Muscle of arm (tissue), 1 donor: ENCODE measurements at regions not wholly inside any gene's neighbourhood (a gene's known extent, or its start where the extent isn't known, plus 50 kb on each side); places are given as distances from the start of the nearest gene placed in this dataset.

Experiments
- DNase-seq: peaks from one replicate; pipeline ENCODE4 v3.0.0-alpha.2; 2013

DNA sequence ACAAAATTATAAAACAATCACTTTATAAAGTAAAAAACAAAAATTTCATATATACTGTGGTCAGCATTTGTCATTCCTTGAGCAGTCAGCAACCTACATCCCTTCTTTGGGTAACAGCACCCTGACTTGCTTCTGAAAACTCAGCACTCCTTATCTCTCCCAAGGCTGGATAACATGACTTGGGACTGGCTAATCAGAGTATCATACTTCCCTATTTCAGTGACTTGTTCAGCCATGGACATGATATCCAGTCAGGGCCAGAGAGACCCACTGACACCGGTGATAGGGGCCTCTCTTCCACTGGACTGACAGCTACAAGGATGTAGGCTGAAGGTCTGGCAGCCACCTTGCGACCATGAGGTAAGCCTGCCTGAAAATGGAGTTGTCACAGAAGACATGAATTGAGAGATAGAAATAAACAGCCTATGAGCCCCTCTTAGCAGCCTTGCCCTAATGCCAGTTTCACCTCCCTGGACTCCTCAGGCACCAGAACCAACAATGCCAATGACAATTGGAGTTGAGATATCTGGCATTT lies 84.4 kb upstream of the NEBL start:
- no peak for DNase-seq

DNA sequence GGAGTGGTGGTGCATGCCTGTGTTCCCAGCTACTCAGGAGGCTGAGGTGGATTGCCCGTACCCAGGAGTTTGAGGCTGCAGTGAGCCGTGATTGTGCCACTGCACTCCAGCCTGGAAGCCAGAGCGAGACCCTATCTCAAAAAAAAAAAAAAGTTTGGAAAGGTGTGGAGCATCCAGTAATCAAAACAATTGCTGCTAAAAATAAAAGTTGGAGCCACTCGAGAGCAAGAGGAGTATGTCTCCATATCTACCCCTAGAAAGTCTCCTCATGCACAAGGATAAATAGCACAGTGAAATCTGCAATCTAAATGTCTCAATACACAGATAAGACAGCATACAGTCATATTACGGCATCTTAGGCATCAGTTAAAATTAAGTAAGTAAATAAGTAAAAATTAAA lies 81.5 kb upstream of the NEBL start:
- no peak for DNase-seq

DNA sequence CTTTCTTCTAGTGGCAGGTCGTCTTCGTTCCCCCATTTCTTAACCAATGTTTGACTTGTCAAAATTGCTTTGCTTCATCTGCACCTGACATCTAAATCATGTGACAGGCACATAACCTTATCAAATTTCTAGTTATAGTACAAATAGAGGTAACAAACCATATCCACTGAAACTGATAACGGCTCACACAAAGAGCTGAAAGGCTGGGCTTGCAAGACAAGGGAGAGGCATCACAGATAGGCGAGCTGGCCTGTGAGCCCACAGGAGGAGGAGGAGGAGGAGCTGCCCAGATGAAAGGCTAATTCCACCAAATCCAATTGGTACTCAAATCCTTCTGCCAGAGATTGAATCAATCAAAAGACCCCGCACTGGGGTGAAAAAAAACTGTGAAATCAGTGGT lies 80.2 kb upstream of the NEBL start:
- no peak for DNase-seq

DNA sequence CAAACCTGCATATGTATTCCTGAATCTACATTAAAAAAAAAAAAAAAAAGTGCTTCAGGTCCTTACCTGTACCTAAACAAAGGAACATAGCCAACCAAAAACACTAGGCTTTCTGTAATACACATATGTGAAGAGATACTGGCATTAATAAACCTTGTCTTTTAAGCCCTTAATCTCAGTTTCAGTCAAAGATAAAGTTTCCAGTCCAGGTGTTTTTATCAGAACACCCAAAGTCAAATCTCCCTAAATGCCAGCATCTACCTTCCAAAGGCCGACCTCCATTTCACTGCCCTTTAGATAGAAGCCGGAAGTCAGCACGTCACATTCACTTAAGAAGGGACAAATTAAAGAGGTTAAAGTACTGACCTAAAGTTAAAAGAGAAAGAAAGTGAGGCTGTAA lies 79.8 kb upstream of the NEBL start:
- no peak for DNase-seq

DNA sequence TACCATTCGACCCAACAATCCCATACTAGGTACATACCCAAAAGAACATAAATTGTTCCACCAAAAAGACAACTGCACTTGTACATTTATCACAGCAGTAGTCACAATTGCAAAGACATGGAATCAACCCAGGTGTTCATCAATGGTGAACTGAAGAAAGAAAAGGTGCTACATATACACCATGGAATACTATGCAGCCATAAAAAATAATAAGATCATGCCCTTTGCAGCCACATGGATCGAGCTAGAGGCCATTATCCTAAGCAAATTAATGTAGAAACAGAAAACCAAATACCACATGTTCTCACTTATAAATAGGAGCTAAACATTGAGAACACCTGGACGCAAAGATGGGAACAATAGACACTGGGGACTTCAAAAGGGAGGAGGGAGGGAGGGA lies 79.3 kb upstream of the NEBL start:
- DNase-seq = no peak

DNA sequence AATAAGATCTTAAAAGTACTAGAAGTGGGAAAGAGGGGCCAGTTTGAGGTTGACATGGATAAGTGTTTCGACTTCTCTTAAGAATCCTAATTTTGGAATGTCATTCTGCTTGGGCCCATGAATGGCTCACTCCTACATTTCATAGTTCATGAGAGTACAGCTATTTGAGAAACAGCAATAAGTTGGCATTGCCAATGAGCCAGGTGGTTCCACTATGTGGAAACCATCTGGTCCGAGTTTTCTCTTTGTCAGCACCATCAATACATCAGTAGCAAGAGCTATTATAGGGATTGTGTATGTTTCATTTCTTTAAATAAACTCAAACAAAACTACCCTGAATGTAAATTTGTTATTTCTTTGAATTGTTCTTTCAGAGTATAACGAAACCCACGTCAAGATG lies 78.1 kb upstream of the NEBL start:
- DNase-seq = no peak

DNA sequence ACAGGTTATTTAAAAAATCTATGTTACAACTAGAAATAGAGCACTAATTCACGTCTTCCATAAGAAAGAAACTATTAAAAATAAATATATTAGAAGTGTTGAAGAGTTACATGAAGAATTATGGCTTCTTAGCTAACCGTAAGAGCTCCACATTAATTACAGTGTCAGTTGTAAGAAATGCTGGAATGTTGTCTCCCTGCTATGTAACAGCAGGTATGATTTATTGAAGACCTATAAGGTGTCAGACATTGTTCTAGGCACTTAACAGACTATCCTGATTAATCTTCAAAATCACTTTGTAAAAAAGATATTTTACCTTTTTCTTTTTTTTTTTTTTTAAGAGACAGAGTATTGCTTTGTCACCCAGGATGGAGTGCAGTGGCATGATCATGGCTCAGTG lies 75.8 kb upstream of the NEBL start:
- no peak for DNase-seq

DNA sequence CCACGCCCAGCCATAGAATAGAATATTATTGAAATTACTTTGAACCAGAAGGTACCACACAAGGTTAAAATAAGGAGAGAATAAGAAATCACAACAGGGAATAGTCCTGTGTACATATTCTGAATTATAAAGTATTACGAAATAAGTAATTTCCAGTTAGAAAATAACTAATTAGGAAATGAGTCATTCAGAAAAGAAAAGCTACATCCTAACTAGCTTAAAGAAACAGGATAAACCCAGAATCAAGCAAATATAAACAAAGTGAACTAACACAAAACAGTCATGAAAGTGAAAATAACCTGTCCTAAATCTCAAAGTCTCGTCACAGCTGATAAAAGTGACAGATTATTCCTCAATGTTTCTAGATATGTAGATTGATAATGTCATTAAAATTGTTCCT lies 74.8 kb upstream of the NEBL start:
- no peak for DNase-seq

DNA sequence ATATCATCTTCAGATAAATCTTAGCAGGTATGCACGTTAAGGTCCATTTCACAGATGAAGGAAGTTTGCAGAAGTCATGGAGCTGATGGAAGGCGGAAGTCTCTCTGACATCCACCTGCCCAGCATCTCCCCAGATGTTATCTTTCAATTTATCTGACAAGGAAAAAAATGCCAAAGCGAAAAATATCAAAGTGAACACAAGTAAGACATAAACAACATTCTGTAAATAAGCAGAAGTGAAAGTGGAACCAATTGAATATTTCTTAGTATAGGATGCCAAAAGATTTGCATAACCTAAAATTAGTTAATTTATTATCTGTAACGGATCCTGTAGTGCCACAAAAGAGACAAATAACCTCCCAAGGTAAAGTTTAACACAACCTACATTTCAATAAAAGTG lies 73.6 kb upstream of the NEBL start:
- DNase-seq = no peak

DNA sequence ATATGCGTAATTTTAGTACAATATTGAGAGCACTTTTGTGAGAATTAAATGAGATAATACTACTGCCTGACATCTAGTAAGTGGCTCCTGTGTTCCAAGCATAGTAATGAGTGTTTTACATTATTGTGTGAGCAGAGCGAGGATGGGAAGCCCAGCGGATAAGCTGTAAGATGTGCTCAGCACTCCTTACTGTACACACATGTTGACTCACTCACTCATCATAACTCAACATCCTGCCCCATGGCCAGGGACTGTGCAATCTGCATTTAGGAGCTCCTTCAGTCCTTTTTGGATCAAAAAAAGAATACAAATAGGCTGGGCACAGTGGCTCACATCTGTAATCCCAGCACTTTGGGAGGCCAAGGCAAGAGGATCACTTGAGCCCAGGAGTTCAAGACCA lies 72.9 kb upstream of the NEBL start:
- no peak for DNase-seq

DNA sequence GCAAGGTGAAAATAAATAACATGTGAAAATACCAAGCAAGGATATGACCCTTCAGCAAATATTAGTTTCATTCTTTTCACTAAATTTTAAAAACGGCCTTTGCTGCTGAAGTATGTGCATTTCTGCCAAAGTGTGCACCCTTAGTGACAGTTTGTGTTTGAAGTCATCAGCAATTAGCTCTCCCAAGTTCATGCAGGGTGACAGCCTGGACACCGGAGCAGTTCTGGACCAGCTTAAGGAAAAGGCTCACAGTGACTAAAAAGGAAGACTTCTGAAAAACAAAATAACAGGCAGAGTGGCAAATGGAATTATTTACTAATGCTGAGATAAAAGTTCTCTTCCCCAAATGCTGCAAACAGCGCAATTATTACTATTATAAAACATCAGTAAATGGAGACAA lies 69.3 kb upstream of the NEBL start:
- no peak for DNase-seq

DNA sequence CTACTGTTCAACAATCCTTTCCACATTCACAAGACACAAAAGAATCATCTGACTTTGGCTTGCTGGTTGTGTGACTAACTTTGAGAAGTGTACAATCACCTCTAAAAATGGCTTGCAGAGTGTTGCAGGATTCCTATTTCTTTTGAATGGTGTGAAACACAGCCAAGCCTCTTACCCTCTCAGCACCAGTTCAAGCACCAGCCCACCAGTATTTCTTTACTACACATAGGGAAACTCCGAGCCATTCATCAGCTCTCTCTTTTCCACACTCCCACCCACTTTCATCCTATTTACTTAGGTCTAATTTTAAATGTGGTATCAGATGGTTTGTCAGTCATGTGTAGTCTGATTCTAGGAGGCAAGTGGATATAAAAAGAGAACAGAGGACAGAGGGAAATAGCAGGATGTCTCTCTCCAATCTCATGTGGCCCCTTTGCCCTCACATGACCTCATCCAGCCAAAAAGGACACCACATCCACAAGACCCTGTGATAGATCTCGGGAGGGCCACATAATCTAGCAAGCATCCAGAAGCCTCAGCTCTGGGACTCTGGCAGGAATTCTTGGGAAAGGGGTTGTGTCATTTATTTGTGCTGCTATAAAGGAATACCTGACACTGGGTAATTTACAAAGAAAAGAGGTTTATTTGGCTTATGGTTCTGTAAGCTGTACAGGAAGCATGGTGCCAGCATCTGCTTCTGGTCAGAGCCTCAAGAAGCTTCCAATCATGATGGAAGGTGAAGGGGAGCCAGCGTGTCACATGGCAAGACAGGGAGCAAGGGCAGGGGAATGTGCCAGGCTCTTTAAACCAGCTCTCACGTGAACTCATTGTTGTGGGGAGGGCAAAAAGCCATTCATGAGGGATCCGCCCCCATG lies 66.8 kb upstream of the NEBL start:
- DNase-seq = no peak

DNA sequence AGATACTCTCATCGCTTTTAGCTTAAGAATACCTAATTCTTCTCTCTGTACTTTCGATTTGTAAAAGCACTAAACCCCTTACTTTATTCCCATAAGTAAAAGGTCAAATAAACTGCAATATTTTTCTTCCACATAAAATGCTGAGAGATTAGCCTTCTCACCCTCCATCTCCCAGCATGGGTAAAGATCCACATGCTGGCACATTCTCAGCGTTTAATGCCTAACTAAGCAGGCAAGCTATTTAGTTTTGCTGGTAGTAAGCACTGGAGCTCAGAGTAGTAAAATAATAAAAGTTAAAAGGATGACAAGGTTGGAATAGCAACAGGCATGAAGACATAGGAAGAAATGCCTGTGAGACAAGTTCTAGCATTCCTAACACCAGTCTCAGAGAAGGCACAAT lies 65.9 kb upstream of the NEBL start:
- DNase-seq = no peak

DNA sequence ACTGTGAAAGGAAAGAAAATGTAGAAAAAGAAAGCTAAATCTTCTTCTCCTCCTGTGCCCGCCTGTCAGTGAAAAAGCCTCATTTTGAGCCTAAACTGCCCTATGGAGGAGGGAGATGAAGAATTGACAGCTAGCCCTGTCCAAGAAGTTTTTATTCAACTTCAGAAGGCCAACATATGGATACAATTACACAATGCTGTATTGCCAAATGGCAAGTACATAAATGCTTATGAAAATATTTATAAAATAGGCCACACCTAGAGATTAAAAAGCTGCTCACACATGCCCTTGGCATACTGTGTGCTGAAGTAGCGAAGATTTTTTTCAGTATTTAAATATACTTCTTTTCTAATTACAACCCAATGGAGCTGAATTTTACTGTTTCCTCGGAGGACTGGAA lies 65.1 kb upstream of the NEBL start:
- peak; percentile 17 for DNase-seq

DNA sequence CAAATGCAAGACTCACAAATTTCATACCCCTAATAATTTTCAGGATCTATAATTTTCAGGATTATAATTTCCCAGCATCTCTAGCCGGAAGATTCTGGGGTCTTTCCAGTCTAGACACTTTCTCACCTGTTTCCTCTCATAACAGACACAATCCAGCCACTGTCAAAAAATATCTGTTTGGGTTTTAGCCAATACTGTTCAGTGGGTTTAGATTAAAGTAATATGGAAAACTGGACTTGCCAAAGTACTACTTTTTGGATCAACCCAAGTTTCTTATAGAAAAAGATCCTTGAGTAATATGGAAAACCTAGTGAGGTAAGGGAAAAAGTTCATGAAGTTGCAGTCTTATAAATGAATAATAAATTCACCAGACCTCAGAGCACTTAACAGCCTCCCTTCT lies 62.1 kb upstream of the NEBL start:
- DNase-seq = peak; percentile 32

DNA sequence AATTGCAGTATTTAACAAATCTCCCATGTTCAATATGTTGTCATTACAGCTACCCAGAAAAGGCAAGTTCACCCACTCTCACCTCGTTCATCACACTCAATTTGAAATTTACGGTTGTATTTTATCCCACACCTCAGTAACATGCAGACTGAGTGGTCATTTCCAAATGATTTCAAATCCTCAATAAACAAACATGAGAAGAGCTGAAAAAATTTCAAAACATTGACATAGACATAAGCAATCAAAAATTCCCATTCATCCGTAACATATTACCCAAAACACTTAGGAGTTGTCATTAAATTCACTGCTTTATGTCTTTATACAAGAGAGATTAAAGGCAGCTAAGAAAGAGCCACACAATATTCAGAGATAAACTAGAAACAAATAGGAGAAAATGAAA lies 61.7 kb upstream of the NEBL start:
- no peak for DNase-seq

DNA sequence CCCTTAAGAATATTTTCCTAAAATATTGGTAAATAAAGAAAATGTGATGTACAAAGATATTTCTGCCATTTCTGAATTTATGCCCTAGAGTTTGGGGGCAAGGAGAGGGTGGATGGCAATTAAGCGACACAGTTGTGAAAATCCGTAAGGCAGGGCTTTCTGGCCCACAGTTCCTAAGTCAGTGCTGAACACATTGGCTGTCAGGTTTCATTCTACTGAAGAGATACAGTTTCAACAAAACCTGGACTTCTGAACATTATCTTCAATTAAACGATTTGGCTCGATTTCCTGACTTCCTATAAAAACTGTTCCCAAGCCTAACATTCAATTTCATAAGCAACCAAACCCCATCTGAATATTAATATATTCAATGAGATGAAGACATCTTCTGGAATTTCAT lies 61.1 kb upstream of the NEBL start:
- DNase-seq = no peak

DNA sequence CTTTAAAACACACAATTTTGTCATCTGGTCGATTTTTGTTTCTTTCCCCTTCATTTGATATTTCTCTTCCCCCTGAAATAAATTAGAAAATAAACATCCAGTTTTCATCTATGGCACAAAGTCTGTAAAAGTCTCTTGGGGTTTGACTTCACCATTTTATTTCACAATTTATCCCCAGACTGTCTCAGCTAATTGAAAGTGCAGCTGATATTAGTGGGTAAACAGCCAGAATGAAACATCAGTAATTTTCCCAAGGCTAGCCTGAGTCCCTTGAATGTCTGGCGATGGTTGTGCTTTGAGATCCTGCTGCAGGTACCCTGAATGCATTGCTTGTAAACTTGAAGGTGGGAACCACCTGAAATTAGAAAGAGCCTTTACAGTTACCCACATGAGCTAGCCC lies 60.6 kb upstream of the NEBL start:
- no peak for DNase-seq

DNA sequence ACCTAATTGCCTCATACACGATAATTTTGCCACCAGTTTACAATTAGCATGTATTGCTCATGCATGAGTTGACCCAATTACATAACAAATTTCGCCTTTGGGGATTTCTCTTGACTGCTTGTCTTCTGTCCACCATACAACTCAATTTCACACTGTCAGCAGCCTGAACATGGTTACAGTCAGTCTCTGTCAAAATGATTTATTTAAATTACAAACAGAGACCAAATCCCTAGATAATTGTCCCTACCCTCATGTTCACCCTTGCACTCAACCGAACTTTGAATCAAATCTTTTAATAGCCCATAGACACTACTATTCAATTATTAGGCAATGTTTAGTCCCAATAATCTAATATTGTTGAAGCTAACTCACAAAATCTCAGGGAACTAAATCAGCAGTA lies 59.7 kb upstream of the NEBL start:
- DNase-seq = no peak

DNA sequence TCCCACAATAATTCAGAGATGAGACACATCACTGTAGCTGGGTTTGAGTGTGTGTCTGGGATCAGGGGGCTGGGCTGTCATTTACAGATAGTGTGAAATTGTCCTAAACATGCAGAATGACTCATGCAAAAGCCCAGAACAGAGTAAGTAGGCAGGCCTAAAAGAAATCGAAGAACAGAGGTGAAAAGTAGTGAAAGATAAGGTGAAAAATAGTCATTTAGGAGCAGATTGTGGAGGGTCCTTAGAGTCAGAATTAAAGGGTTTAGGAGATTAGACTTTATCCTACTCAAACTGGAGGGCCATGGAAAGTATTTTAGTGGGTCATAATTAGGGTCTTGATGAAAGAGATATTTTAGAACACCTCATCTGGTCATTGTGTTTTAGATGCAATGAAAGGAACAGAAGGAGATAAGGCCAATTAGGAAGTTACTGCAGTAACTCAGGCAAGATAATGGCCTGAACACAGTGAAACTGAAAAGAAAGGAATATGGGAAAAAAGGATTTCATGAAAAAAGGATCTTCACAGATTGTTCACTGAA lies 58.3 kb upstream of the NEBL start:
- no peak for DNase-seq

DNA sequence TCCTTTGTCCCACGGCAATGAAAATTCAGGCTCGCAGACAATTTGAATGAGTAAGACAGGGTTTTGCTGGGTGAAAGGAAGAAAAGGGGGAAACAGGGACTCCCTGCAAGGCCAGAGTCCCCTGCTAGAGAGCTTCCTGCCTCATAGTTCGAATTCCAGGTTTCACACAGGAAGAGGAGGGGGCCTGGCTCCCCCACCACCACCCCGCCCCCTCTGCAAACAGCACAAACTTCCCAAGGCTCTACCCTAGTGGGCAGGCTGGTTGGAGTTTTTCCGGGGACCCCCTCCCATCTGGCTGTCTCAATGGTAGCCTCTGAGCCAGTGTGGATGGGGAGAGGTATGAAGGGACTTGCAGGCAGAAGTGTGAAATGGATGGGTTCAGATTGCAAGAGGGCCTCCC lies 57.4 kb upstream of the NEBL start:
- no peak for DNase-seq

DNA sequence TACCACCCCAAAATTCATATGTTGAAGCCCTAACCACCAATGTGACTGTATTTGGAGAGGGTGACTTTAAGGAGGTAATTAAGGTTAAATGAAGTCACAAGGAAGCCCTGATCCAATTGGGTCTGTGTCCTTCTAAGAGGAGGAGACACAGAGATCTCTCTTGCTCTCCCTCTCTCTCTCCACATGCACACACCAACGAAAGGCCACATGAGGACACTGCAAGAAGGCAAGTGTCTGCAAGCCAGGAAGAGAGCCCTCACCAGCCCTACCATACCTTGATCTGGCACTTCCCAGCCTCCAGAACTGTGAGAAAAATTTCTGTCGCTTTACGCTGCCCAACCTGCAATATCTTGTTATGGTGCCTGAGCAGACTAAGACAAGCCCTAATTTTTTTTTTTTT lies 56.0 kb upstream of the NEBL start:
- DNase-seq = no peak

DNA sequence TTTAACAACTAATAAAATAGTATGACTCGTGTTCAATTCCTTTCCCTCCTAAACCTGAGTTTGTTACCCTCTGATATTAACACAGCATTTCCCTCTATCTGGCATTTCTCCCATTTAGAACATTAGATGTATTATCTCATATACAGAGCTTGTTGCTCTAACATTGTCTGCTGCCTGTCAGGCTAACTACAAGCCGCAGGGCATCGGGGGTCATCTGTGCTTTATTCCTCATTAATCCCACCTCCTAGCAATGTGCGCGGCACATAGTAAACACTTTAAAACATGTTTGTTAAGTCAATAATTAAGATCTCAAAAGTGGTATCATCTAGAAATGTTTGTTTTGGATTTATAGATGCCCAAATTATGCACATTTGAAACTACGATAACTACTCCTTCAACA lies 52.9 kb upstream of the NEBL start:
- no peak for DNase-seq
